ELF-1 (cell line): ENCODE measurements at regions not wholly inside any gene's neighbourhood (a gene's known extent, or its start where the extent isn't known, plus 50 kb on each side); places are given as distances from the start of the nearest gene placed in this dataset.
"Not testable (repeated sequence)": the region's sequence is repeated elsewhere in the genome, so short reads cannot be mapped to it uniquely, and the experiment has no call there.

ENCODE experiments used
- DNase-seq: peaks from one replicate; pipeline ENCODE4 v3.0.0-alpha.2; 2016; ENCODE audit warnings: low read depth, low spot score

- no peak for DNase-seq
Measured at GRCh38 chr3:3447641-3448040, 268.1 kb upstream of the CRBN start.

- DNase-seq: no peak
Measured at GRCh38 chr3:3446251-3446650, 266.8 kb upstream of the CRBN start.

- DNase-seq: no peak
Measured at GRCh38 chr3:3443482-3443881, 264.0 kb upstream of the CRBN start.

GRCh38 chr3:3433711-3434110 lies 254.2 kb upstream of the CRBN start:
- DNase-seq: no peak

- no peak for DNase-seq
Measured at GRCh38 chr3:3429841-3430240, 250.3 kb upstream of the CRBN start.

- peak; percentile 6 for DNase-seq
Measured at GRCh38 chr3:3407707-3408106, 228.2 kb upstream of the CRBN start.

- DNase-seq: no peak
Measured at GRCh38 chr3:3405131-3405530, 225.6 kb upstream of the CRBN start.

- DNase-seq: no peak
Measured at GRCh38 chr3:3403700-3404099, 224.2 kb upstream of the CRBN start.

- no peak for DNase-seq
Measured at GRCh38 chr3:3392946-3393345, 213.5 kb upstream of the CRBN start.

- no peak for DNase-seq
Measured at GRCh38 chr3:3383461-3383860, 204.0 kb upstream of the CRBN start.

GRCh38 chr3:3372210-3372777 lies 192.8 kb upstream of the CRBN start:
- no peak for DNase-seq

GRCh38 chr3:3368306-3368705 lies 188.8 kb upstream of the CRBN start:
- DNase-seq: no peak

- DNase-seq: no peak
Measured at GRCh38 chr3:3366386-3366785, 186.9 kb upstream of the CRBN start.

- DNase-seq: no peak
Measured at GRCh38 chr3:3365716-3366115, 186.2 kb upstream of the CRBN start.

- no peak for DNase-seq
Measured at GRCh38 chr3:3356846-3357245, 177.4 kb upstream of the CRBN start.

- no peak for DNase-seq
Measured at GRCh38 chr3:3355442-3355841, 176.0 kb upstream of the CRBN start.

GRCh38 chr3:3353153-3353552 lies 173.7 kb upstream of the CRBN start:
- DNase-seq: no peak

- DNase-seq: no peak
Measured at GRCh38 chr3:3351226-3351625, 171.7 kb upstream of the CRBN start.

GRCh38 chr3:3347056-3347455 lies 167.6 kb upstream of the CRBN start:
- not testable (repeated sequence) for DNase-seq

- DNase-seq: no peak
Measured at GRCh38 chr3:3346556-3346955, 167.1 kb upstream of the CRBN start.

- DNase-seq: no peak
Measured at GRCh38 chr3:3342141-3342540, 162.7 kb upstream of the CRBN start.

- DNase-seq: no peak
Measured at GRCh38 chr3:3340965-3341895, 161.7 kb upstream of the CRBN start.

GRCh38 chr3:3340526-3340925 lies 161.0 kb upstream of the CRBN start:
- no peak for DNase-seq
